HG03442 (cell line): ENCODE measurements at regions not wholly inside any gene's neighbourhood (a gene's known extent, or its start where the extent isn't known, plus 50 kb on each side); places are given as distances from the start of the nearest gene placed in this dataset.
"Not testable (repeated sequence)": the region's sequence is repeated elsewhere in the genome, so short reads cannot be mapped to it uniquely, and the experiment has no call there.

Source experiments
- ATAC-seq: cut with Tn5 transposase; IDR thresholded peaks from one replicate; pipeline ENCODE4 v1.9.1; 2021; ENCODE audit warnings: mild to moderate bottlenecking, moderate library complexity; ENCODE audit not compliant: unreplicated experiment

- no peak for ATAC-seq
Measured at GRCh38 chr6:167392631-167393316, 67.9 kb downstream of the TTLL2 start.

GRCh38 chr6:167393731-167394130, 68.8 kb downstream of the TTLL2 start:
- no peak for ATAC-seq

GRCh38 chr6:167394339-167394738, 69.5 kb downstream of the TTLL2 start:
- ATAC-seq, result no peak

- ATAC-seq, result no peak
Measured at GRCh38 chr6:167394820-167395219, 69.9 kb downstream of the TTLL2 start.

GRCh38 chr6:167396068-167396658, 71.3 kb downstream of the TTLL2 start:
- ATAC-seq, result no peak

GRCh38 chr6:167396659-167397490, 72.0 kb downstream of the TTLL2 start:
- no peak for ATAC-seq

- ATAC-seq, result no peak
Measured at GRCh38 chr6:167397712-167398111, 72.8 kb downstream of the TTLL2 start.

GRCh38 chr6:167398214-167399050, 73.5 kb downstream of the TTLL2 start:
- no peak for ATAC-seq

GRCh38 chr6:167399051-167399387, 74.1 kb downstream of the TTLL2 start:
- ATAC-seq, result no peak

- ATAC-seq, result no peak
Measured at GRCh38 chr6:167399599-167399998, 74.7 kb downstream of the TTLL2 start.

GRCh38 chr6:167400482-167401138, 75.7 kb downstream of the TTLL2 start:
- no peak for ATAC-seq

GRCh38 chr6:167401525-167402194, 76.8 kb downstream of the TTLL2 start:
- ATAC-seq, result no peak

GRCh38 chr6:167402195-167402686, 77.4 kb downstream of the TTLL2 start:
- no peak for ATAC-seq

GRCh38 chr6:167403427-167403826, 78.5 kb downstream of the TTLL2 start:
- ATAC-seq, result no peak

GRCh38 chr6:167404385-167405049, 79.6 kb downstream of the TTLL2 start:
- no peak for ATAC-seq

- ATAC-seq, result no peak
Measured at GRCh38 chr6:167405778-167406532, 81.1 kb downstream of the TTLL2 start.

GRCh38 chr6:167406533-167407238, 81.8 kb downstream of the TTLL2 start:
- not testable (repeated sequence) for ATAC-seq
